ENCODE measurements at regions not wholly inside any gene's neighbourhood (a gene's known extent, or its start where the extent isn't known, plus 50 kb on each side); places are given as distances from the start of the nearest gene placed in this dataset.

DNA sequence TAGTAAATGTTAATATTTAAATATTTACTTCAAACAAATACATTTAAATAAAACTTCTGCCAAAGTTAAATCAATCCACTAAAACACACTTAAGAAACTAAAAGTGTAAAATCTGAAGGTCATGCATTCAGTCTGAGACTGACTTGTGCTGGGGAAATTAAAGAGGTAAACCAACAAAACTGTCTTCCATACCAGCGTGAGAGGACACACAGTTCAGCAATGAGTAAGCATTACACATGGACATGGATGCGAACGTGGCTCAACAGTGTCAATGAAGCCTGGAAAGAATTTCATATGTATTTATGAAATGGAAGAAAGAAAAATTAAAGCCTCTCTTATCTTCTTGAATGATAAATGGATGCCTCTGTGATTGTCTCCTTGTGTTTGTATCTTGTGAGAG, 1052.3 kb downstream of the AACS start:
- TF ChIP-seq, protein P1, sequence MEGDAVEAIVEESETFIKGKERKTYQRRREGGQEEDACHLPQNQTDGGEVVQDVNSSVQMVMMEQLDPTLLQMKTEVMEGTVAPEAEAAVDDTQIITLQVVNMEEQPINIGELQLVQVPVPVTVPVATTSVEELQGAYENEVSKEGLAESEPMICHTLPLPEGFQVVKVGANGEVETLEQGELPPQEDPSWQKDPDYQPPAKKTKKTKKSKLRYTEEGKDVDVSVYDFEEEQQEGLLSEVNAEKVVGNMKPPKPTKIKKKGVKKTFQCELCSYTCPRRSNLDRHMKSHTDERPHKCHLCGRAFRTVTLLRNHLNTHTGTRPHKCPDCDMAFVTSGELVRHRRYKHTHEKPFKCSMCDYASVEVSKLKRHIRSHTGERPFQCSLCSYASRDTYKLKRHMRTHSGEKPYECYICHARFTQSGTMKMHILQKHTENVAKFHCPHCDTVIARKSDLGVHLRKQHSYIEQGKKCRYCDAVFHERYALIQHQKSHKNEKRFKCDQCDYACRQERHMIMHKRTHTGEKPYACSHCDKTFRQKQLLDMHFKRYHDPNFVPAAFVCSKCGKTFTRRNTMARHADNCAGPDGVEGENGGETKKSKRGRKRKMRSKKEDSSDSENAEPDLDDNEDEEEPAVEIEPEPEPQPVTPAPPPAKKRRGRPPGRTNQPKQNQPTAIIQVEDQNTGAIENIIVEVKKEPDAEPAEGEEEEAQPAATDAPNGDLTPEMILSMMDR (conservative IDR thresholded peaks at IDR 0.05 in 1 of 2, IDR thresholded peaks at IDR 0.05 in 1 of 2; ENCODE audit: extremely low read depth in 1 of 2, insufficient read depth in 1 of 2, low read depth in 1 of 2, low read length in 2 of 2), result no peak
- TF ChIP-seq EZH2 (IDR thresholded peaks at IDR 0.05; ENCODE audit: borderline replicate concordance, low read length), result no peak

All from mammary epithelial cell (primary cell).